ENCODE measurements at regions not wholly inside any gene's neighbourhood (a gene's known extent, or its start where the extent isn't known, plus 50 kb on each side); places are given as distances from the start of the nearest gene placed in this dataset.

- DNase-seq (ENCODE audit: low spot score): no peak
Observed at GRCh38 chr2:140063356-140063755, 1283.2 kb upstream of the NXPH2 start.

DNA sequence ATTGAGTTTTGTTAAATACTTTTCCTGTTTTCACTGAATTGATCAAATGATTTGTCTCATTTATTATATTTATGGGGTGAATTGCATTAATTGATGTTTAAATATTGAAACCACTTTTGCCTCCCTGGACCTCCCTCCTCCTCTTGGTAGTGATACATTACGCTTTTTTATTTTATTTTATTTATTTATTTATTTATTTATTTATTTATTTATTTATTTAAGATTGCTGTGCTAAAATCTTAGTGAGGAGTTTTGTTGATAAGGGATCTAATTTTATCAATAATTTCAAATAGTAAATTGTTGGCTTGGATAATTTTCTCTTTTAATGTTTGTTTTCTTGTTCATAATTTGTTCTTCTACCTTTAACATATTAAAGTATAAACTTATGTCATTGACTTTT is 1281.0 kb upstream of the NXPH2 start:
- no peak for DNase-seq (ENCODE audit: low spot score)

DNA sequence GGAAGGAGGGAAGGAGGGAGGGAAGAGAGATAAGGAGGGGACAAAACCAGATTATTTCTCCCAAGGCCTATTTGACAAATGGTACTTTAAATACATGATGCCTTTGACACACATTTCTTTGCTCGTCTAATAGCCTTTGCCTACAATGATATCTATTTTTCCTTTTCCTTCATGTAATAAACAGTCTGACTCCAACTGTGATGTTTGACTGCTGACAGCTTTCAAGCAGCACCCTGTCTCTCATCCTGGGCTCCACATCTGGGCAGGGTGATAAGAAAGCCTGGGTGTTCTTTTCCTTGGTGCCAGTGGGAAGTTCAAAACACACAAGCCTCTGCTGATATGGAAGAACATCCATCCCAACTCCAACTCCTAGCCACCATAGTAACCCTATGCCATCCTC is 1277.7 kb upstream of the NXPH2 start:
- no peak for DNase-seq (ENCODE audit: low spot score)

DNA sequence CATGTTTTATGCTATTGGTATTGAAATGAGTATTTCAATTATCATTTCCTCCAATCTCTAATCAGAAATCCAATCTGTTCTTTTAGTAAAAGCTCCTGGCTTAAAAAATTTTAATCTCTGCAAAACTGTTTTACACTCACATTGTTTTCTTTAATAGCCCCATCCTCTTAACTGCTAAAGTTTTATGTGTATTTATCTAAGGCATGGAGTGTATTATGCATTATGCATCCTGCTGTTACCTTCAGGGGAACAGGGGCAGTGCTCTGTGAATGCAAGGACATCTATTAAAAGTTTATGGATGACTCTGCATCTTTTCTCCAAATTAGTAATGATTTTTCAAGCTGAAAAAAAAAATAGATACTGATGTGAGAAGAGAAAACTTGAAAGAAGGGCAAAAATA is 1261.6 kb upstream of the NXPH2 start:
- DNase-seq (ENCODE audit: low spot score): no peak

GRCh38 chr2:140041239-140041638 is 1261.0 kb upstream of the NXPH2 start:
- DNase-seq (ENCODE audit: low spot score): no peak

GRCh38 chr2:140033638-140034037 is 1253.4 kb upstream of the NXPH2 start:
- no peak for DNase-seq (ENCODE audit: low spot score)

DNA sequence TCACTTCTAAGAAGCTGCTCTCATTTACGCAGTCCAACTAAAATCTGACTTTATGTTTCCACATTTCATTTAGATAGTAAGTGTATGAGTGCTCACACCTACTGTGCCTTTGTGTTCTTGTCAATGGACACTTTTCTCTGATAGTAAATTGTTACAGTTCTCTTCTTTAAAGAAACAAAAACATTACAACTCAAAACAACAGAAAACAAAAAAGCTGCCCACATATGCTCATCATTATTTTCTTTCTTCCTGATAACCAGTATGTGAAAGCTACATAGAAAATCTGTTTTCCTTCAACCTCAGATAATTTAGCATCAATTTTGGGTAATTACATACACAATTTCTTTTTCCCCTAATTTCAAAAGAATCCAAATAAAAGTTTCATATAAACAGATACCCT is 1247.8 kb upstream of the NXPH2 start:
- no peak for DNase-seq (ENCODE audit: low spot score)

GRCh38 chr2:140027320-140027719 is 1247.1 kb upstream of the NXPH2 start:
- DNase-seq (ENCODE audit: low spot score): no peak

DNA sequence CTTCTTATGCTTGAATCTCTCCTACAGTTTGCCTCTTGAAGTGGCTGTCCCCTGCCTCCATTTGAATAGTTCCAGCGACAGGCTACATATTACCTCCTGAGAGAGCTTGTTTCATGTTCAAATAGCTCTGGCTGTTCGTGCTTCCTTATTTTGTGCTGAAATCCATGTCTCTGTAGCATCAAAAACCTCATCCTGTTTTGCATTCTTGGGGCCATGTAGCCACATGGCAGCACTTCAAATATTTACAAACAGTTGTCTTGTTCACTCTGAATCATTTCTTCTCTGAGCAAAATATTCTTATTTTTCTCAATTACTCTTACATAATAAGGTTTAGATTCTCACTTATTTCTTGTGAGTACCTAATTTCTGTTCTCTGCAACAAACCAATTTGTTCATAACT is 1243.1 kb upstream of the NXPH2 start:
- no peak for DNase-seq (ENCODE audit: low spot score)

DNA sequence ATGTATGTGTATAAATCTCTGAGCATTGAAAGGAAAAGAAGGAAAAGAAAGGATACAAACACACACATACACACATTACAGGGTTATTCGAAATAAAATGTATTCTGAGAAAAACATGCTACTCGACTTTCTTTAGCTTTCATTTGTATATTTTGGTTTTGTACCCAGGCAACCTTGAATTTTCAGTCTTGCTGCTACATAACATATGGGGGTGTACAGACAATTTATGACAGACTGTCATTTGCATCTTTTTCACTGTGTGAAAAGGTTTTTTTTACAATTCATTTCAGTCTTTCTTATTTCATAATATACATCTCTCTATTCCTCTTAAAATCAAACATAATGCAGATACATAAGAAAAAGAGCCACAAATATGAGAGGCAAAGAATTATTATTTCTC is 1238.4 kb upstream of the NXPH2 start:
- DNase-seq (ENCODE audit: low spot score): no peak

GRCh38 chr2:140014204-140014546 is 1234.0 kb upstream of the NXPH2 start:
- DNase-seq (ENCODE audit: low spot score): no peak

GRCh38 chr2:140013545-140014203 is 1233.5 kb upstream of the NXPH2 start:
- DNase-seq (ENCODE audit: low spot score): no peak

DNA sequence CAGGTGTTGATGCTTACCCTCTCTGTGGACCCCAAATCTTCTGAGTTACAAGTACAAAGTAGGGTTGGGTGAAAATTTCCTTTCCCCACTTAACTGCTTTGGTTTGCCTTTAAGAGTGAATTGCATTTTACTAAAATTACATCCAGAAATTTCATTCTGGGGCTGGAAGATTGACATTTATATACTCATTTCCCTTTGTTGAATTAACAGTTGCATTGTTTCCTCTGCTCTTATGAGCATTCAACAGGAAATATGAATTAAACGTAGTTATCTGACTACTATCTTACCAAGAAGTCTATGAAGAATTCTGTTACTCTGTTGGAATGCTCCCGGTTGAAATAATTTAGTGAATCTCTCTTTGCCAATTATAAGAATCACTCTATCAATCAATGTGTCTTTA is 1231.1 kb upstream of the NXPH2 start:
- no peak for DNase-seq (ENCODE audit: low spot score)

GRCh38 chr2:140002110-140002509 is 1221.9 kb upstream of the NXPH2 start:
- DNase-seq (ENCODE audit: low spot score): no peak

DNA sequence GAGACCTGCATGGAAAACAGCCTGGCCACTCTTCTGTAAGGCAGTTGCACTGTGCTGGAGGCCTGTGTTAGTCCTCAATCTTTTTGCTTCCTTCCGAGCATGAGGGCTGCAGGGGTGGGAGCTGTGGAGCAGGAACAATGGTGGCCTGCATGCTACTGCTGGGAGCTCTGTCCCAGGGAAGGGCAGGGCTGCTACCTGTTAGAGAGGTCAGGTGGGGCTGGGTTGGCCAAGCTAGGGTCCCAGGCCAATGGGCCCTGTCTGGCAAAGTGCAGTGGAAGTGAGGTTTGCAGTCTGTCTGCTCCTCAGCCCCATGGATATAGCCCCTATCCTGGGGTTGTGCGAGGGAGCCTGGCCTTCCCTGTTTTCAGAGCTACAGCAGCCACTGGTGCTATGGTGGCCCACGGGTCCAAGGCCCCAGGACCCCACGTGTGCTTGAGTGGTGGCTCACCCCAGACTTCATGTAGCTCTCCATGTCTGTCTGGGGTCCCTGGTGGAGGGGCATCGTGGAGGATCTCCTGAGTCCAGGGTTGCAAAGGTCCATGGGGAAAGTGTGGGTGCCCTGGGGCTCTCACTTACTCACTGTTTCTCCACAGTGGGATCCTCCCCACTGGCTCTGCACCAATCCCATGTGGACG is 1212.6 kb upstream of the NXPH2 start:
- DNase-seq (ENCODE audit: low spot score): no peak

GRCh38 chr2:139992078-139992477 is 1211.9 kb upstream of the NXPH2 start:
- no peak for DNase-seq (ENCODE audit: low spot score)

- no peak for DNase-seq (ENCODE audit: low spot score)
Observed at GRCh38 chr2:139990646-139991335, 1210.6 kb upstream of the NXPH2 start.

DNA sequence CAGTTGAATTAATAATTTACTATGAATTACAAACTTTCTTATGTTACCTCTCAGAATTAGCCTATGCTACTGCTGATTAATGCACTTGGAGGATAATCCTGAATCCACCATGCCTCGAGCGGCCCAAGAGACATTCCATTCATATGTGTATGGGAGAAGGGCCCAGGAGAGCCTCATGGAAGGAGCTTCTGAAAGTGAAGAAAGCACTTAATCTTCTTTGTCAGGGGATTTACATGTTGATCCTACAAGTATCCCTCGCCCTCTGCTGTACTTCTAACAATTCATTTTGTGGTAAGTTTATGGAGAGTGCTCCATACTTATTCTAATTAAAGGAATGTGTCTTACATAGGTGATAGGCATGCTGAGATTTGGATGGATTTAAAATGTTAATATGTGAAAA is 1189.1 kb upstream of the NXPH2 start:
- no peak for DNase-seq (ENCODE audit: low spot score)

GRCh38 chr2:139968588-139968987 is 1188.4 kb upstream of the NXPH2 start:
- DNase-seq (ENCODE audit: low spot score): no peak

- no peak for DNase-seq (ENCODE audit: low spot score)
Observed at GRCh38 chr2:139967665-139968064, 1187.5 kb upstream of the NXPH2 start.

DNA sequence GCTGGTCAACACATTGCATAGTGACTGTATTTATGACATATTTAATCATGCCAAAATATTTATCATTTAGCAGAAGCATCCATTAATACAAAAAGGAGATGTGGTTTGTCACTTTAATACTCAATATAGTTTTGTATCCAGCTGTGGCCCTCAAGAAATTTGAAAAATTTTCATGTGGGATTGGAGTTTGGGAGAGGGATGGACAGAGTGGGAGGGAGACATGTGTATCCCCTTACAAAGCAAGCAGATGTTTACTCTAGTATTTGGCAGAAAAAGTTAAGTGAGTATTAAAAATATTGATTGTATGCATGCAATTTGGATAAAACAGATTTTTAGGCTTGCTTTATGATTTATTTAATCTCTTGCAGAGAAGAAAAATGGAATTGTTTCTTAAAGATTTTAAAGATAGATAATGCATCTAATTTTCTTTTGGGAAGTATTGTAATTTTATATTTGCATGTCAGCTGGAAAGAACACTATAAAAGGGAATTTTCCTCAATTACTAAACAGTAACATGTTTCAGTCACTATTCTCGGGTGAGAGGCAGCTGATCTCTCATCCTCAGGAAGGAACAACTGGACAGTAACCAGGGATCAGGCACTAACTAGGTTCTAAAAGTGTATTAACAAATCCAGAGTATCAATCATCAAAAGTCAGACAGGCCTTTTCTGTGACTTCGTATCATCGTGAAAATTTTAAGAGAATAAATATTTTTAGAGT is 1184.7 kb upstream of the NXPH2 start:
- DNase-seq (ENCODE audit: low spot score): no peak

- DNase-seq (ENCODE audit: low spot score): no peak
Observed at GRCh38 chr2:139963863-139964355, 1183.7 kb upstream of the NXPH2 start.
